CD4-positive, alpha-beta T cell (primary cell): ENCODE measurements at regions not wholly inside any gene's neighbourhood (a gene's known extent, or its start where the extent isn't known, plus 50 kb on each side); places are given as distances from the start of the nearest gene placed in this dataset.

Source experiments
- ATAC-seq: fragments of 200-7000 bp; cut with Tn5 transposase; one replicate; pipeline ENCODE4 v1.10.0; 2022; ENCODE audit warnings: mild to moderate bottlenecking; ENCODE audit not compliant: poor library complexity
- CTCF ChIA-PET: fragments of 350-600 bp; sonication (Branson Sonifier 250); formaldehyde crosslinking; loops from one replicate; lab custom pipeline; 2021; ENCODE audit warnings: antibody characterized with exemption, inconsistent platforms; lab: Charles Lee
- POLR2A ChIA-PET: fragments of 350-600 bp; sonication (Branson Sonifier 250); formaldehyde crosslinking; loops from one replicate; lab custom pipeline; 2021; ENCODE audit warnings: antibody characterized with exemption, inconsistent platforms; lab: Charles Lee
- DNase-seq, 14 experiments: peaks; one replicate each; pipeline ENCODE4 v3.0.0-alpha.2; 2013 to 2020; ENCODE audit warnings: mixed read lengths in 2 of 14
- H3K27ac ChIP-seq, 2 donors: one replicate each; pipeline versions ENCODE4 v1.5.1 to v1.7.0; 2013; ENCODE audit warnings: low read length in 2 of 2, low read depth in 1 of 2, mild to moderate bottlenecking in 1 of 2
- H3K27me3 ChIP-seq, 2 experiments: 1 replicate in 1 of 2; 2 replicates in 1 of 2; pipeline versions ENCODE4 v1.6.1 to v1.7.0; 2013; ENCODE audit warnings: low read length in 2 of 2, control low read depth in 1 of 2, mild to moderate bottlenecking in 1 of 2, moderate library complexity in 1 of 2; ENCODE audit not compliant: insufficient read depth in 2 of 2, control insufficient read depth in 1 of 2
- H3K36me3 ChIP-seq: one replicate; pipeline ENCODE4 v1.6.1; 2013; ENCODE audit warnings: low read length, control low read depth; ENCODE audit not compliant: insufficient read depth
- H3K4me1 ChIP-seq: one replicate; pipeline ENCODE4 v1.6.1; 2013; ENCODE audit warnings: low read length, control low read depth; ENCODE audit not compliant: insufficient read depth
- H3K4me3 ChIP-seq: one replicate; pipeline ENCODE4 v1.5.1; 2013; ENCODE audit warnings: mild to moderate bottlenecking, low read length, moderate library complexity
- H3K9me3 ChIP-seq, 2 experiments: 1 replicate in 1 of 2; 2 replicates in 1 of 2; pipeline versions ENCODE4 v1.6.1 to v1.7.0; 2013; ENCODE audit warnings: low read length in 2 of 2, mild to moderate bottlenecking in 2 of 2, control low read depth in 1 of 2, moderate library complexity in 1 of 2; ENCODE audit not compliant: control insufficient read depth in 1 of 2, insufficient read depth in 1 of 2
- H3K27ac Mint-ChIP-seq: one replicate; pipeline ENCODE4 v1.8.0; 2020; ENCODE audit warnings: mixed read lengths
- H3K27me3 Mint-ChIP-seq: one replicate; pipeline ENCODE4 v1.8.0; 2021; ENCODE audit warnings: mixed read lengths
- H3K36me3 Mint-ChIP-seq: one replicate; pipeline ENCODE4 v1.8.0; 2021; ENCODE audit warnings: low read depth, mixed read lengths
- H3K4me1 Mint-ChIP-seq: one replicate; pipeline ENCODE4 v1.8.0; 2021; ENCODE audit warnings: low read depth, mixed read lengths
- H3K4me3 Mint-ChIP-seq: one replicate; pipeline ENCODE4 v1.8.0; 2020; ENCODE audit warnings: mild to moderate bottlenecking, mixed read lengths
- H3K9me3 Mint-ChIP-seq: one replicate; pipeline ENCODE4 v1.8.0; 2020; ENCODE audit warnings: mixed read lengths
- CTCF ChIP-seq: fragments of 200-600 bp; IDR thresholded peaks from one replicate; pipeline ENCODE4 v1.8.0; 2022; ENCODE audit warnings: antibody characterized with exemption, mild to moderate bottlenecking
- intact Hi-C, 2 experiments: fragments of 100-400 bp; cut with DNase I in 1 of 2; cut with micrococcal nuclease in 1 of 2; formaldehyde crosslinking; loops; one replicate each; pipeline versions ENCODE4 v1.15.1 to v1.9.0; 2023 to 2025; cut with DNase I, micrococcal nuclease

- Histone ChIP-seq H3K27me3 (no peaks in the 10 kb centered on the region), H3K27ac (no peak overlapping the region), H3K4me3 (no peak overlapping the region), H3K4me1 (peaks cover 22% of the 10 kb centered on the region), H3K9me3 (no peaks in the 10 kb centered on the region), H3K36me3 (no peaks in the 10 kb centered on the region)
- peaks cover 46% of the 10 kb centered on the region for H3K4me1 Mint-ChIP-seq
- POLR2A ChIA-PET, result no interaction called here
- H3K36me3 Mint-ChIP-seq, result no peaks in the 10 kb centered on the region
- no peaks in the 10 kb centered on the region for H3K9me3 Mint-ChIP-seq
- CTCF ChIA-PET, result no interaction called here
- no peak for DNase-seq
- H3K27ac Mint-ChIP-seq, result no peak overlapping the region
- no peaks in the 10 kb centered on the region for H3K27me3 Mint-ChIP-seq
- intact Hi-C loops, result no loop called here
- H3K4me3 Mint-ChIP-seq, result no peak overlapping the region
- no peak for TF ChIP-seq CTCF
- ATAC-seq, result no peak
Measured at GRCh38 chr9:21615018-21615417, 132.9 kb upstream of the IFNE start.

GRCh38 chr9:21615446-21615845 lies 133.3 kb upstream of the IFNE start:
- ATAC-seq (no peak), DNase-seq (peak in 1 of 14 experiments; percentile 6)
- no peak overlapping the region for H3K4me3 ChIP-seq
- H3K36me3 ChIP-seq, result no peaks in the 10 kb centered on the region
- H3K36me3 Mint-ChIP-seq, result no peaks in the 10 kb centered on the region
- no peak overlapping the region for H3K27ac ChIP-seq
- POLR2A ChIA-PET, result no interaction called here
- peaks cover 22% of the 10 kb centered on the region for H3K4me1 ChIP-seq
- H3K27me3 ChIP-seq, result no peaks in the 10 kb centered on the region
- no peaks in the 10 kb centered on the region for H3K9me3 ChIP-seq
- CTCF ChIA-PET, result no interaction called here
- H3K27me3 Mint-ChIP-seq, result no peaks in the 10 kb centered on the region
- H3K4me1 Mint-ChIP-seq, result peaks cover 45% of the 10 kb centered on the region
- H3K27ac Mint-ChIP-seq, result no peak overlapping the region
- H3K9me3 Mint-ChIP-seq, result no peaks in the 10 kb centered on the region
- intact Hi-C loops, result no loop called here
- no peak overlapping the region for H3K4me3 Mint-ChIP-seq
- TF ChIP-seq CTCF, result no peak

- no peaks in the 10 kb centered on the region for H3K9me3 ChIP-seq
- no peak for ATAC-seq
- peaks cover 37% of the 10 kb centered on the region for H3K4me1 Mint-ChIP-seq
Measured at GRCh38 chr9:21616082-21616778, 134.1 kb upstream of the IFNE start.

More at GRCh38 chr9:21616082-21616778, 134.1 kb upstream of the IFNE start:
- ChIA-PET POLR2A (interaction anchor here (1.0 kb wide), 1 partner anchor 13 kb away, joined by 3 read pairs; no protein-coding TSS in a partner anchor), CTCF (no interaction called here)
- Histone ChIP-seq H3K27ac (no peak overlapping the region), H3K36me3 (no peaks in the 10 kb centered on the region), H3K27me3 (no peaks in the 10 kb centered on the region), H3K4me3 (no peak overlapping the region), H3K4me1 (peaks cover 17% of the 10 kb centered on the region)
- H3K4me3 Mint-ChIP-seq, result no peak overlapping the region
- H3K27me3 Mint-ChIP-seq, result no peaks in the 10 kb centered on the region
- intact Hi-C loops, result no loop called here
- no peak for TF ChIP-seq CTCF
- no peak overlapping the region for H3K27ac Mint-ChIP-seq
- DNase-seq, result no peak
- no peaks in the 10 kb centered on the region for H3K9me3 Mint-ChIP-seq
- H3K36me3 Mint-ChIP-seq, result no peaks in the 10 kb centered on the region
